ENCODE measurements at regions not wholly inside any gene's neighbourhood (a gene's known extent, or its start where the extent isn't known, plus 50 kb on each side); places are given as distances from the start of the nearest gene placed in this dataset.
"Not testable (repeated sequence)": the region's sequence is repeated elsewhere in the genome, so short reads cannot be mapped to it uniquely, and the experiment has no call there.

GRCh38 chr1:172793823-172794222 is 134.9 kb downstream of the FASLG start:
- H3K9me3 ChIP-seq (replicated peaks; ENCODE audit: control insufficient read depth, low read depth, low read length): no peaks in the 10 kb centered on the region
- H3K4me1 ChIP-seq (ENCODE audit: control insufficient read depth, insufficient read depth, low read length): no peaks in the 10 kb centered on the region
- no peak for DNase-seq
- no peak overlapping the region for H3K27ac ChIP-seq (ENCODE audit: low read length)
- no CpG with 5 or more reads among the region's 3 CpGs for WGBS (ENCODE audit: insufficient coverage)
- no peak overlapping the region for H3K4me3 ChIP-seq (ENCODE audit: low read length)
- no peaks in the 10 kb centered on the region for H3K36me3 ChIP-seq (ENCODE audit: control insufficient read depth, insufficient read depth, low read length)
- H3K27me3 ChIP-seq (ENCODE audit: control insufficient read depth, insufficient read depth, low read length): no peaks in the 10 kb centered on the region

- no peaks in the 10 kb centered on the region for H3K4me1 ChIP-seq (ENCODE audit: control insufficient read depth, insufficient read depth, low read length)
- H3K9me3 ChIP-seq (replicated peaks; ENCODE audit: control insufficient read depth, low read depth, low read length): no peaks in the 10 kb centered on the region
- H3K27me3 ChIP-seq (ENCODE audit: control insufficient read depth, insufficient read depth, low read length): no peaks in the 10 kb centered on the region
- H3K36me3 ChIP-seq (ENCODE audit: control insufficient read depth, insufficient read depth, low read length): no peaks in the 10 kb centered on the region
- no peak for DNase-seq
- no peak overlapping the region for H3K4me3 ChIP-seq (ENCODE audit: low read length)
- H3K27ac ChIP-seq (ENCODE audit: low read length): no peak overlapping the region
- 93% methylated on average over 2 of the region's 4 CpGs for WGBS (ENCODE audit: insufficient coverage)
Measured at GRCh38 chr1:172795741-172796140, 136.8 kb downstream of the FASLG start.

GRCh38 chr1:172799804-172800203 is 140.9 kb downstream of the FASLG start:
- WGBS (ENCODE audit: insufficient coverage): 77% methylated on average over 9 of the region's 9 CpGs
- not testable (repeated sequence) for H3K4me3 ChIP-seq (ENCODE audit: low read length); H3K36me3 ChIP-seq (ENCODE audit: control insufficient read depth, insufficient read depth, low read length); DNase-seq; H3K9me3 ChIP-seq (replicated peaks; ENCODE audit: control insufficient read depth, low read depth, low read length); H3K27me3 ChIP-seq (ENCODE audit: control insufficient read depth, insufficient read depth, low read length); H3K4me1 ChIP-seq (ENCODE audit: control insufficient read depth, insufficient read depth, low read length); H3K27ac ChIP-seq (ENCODE audit: low read length)

- H3K27me3 ChIP-seq (ENCODE audit: control insufficient read depth, insufficient read depth, low read length): no peaks in the 10 kb centered on the region
- WGBS (ENCODE audit: insufficient coverage): 64% methylated on average over 1 of the region's 1 CpG
- no peak overlapping the region for H3K4me3 ChIP-seq (ENCODE audit: low read length)
- no peaks in the 10 kb centered on the region for H3K36me3 ChIP-seq (ENCODE audit: control insufficient read depth, insufficient read depth, low read length)
- DNase-seq: no peak
- H3K9me3 ChIP-seq (replicated peaks; ENCODE audit: control insufficient read depth, low read depth, low read length): peaks cover 2% of the 10 kb centered on the region
- no peaks in the 10 kb centered on the region for H3K4me1 ChIP-seq (ENCODE audit: control insufficient read depth, insufficient read depth, low read length)
- H3K27ac ChIP-seq (ENCODE audit: low read length): no peak overlapping the region
Measured at GRCh38 chr1:172801771-172802322, 142.9 kb downstream of the FASLG start.

GRCh38 chr1:172809750-172810149 is 150.8 kb downstream of the FASLG start:
- Histone ChIP-seq H3K4me1 (ENCODE audit: control insufficient read depth, insufficient read depth, low read length) (no peaks in the 10 kb centered on the region), H3K27me3 (ENCODE audit: control insufficient read depth, insufficient read depth, low read length) (no peaks in the 10 kb centered on the region), H3K36me3 (ENCODE audit: control insufficient read depth, insufficient read depth, low read length) (no peaks in the 10 kb centered on the region), H3K4me3 (ENCODE audit: low read length) (no peak overlapping the region), H3K27ac (ENCODE audit: low read length) (no peak overlapping the region), H3K9me3 (replicated peaks; ENCODE audit: control insufficient read depth, low read depth, low read length) (peaks cover 4% of the 10 kb centered on the region)
- no CpG with 5 or more reads among the region's 1 CpG for WGBS (ENCODE audit: insufficient coverage)
- no peak for DNase-seq

GRCh38 chr1:172810480-172811175 is 151.7 kb downstream of the FASLG start:
- Histone ChIP-seq H3K36me3 (ENCODE audit: control insufficient read depth, insufficient read depth, low read length) (no peaks in the 10 kb centered on the region), H3K9me3 (replicated peaks; ENCODE audit: control insufficient read depth, low read depth, low read length) (peaks cover 4% of the 10 kb centered on the region), H3K4me1 (ENCODE audit: control insufficient read depth, insufficient read depth, low read length) (no peaks in the 10 kb centered on the region), H3K27ac (ENCODE audit: low read length) (no peak overlapping the region), H3K27me3 (ENCODE audit: control insufficient read depth, insufficient read depth, low read length) (no peaks in the 10 kb centered on the region), H3K4me3 (ENCODE audit: low read length) (no peak overlapping the region)
- no peak for DNase-seq

GRCh38 chr1:172811694-172812093 is 152.8 kb downstream of the FASLG start:
- Histone ChIP-seq H3K36me3 (ENCODE audit: control insufficient read depth, insufficient read depth, low read length) (no peaks in the 10 kb centered on the region), H3K4me1 (ENCODE audit: control insufficient read depth, insufficient read depth, low read length) (no peaks in the 10 kb centered on the region), H3K4me3 (ENCODE audit: low read length) (no peak overlapping the region), H3K27ac (ENCODE audit: low read length) (no peak overlapping the region), H3K27me3 (ENCODE audit: control insufficient read depth, insufficient read depth, low read length) (no peaks in the 10 kb centered on the region), H3K9me3 (replicated peaks; ENCODE audit: control insufficient read depth, low read depth, low read length) (peaks cover 4% of the 10 kb centered on the region)
- DNase-seq: no peak

GRCh38 chr1:172812118-172812517 is 153.2 kb downstream of the FASLG start:
- no peaks in the 10 kb centered on the region for H3K36me3 ChIP-seq (ENCODE audit: control insufficient read depth, insufficient read depth, low read length)
- no peaks in the 10 kb centered on the region for H3K4me1 ChIP-seq (ENCODE audit: control insufficient read depth, insufficient read depth, low read length)
- no peak overlapping the region for H3K27ac ChIP-seq (ENCODE audit: low read length)
- H3K9me3 ChIP-seq (replicated peaks; ENCODE audit: control insufficient read depth, low read depth, low read length): peaks cover 4% of the 10 kb centered on the region
- no peak overlapping the region for H3K4me3 ChIP-seq (ENCODE audit: low read length)
- no peaks in the 10 kb centered on the region for H3K27me3 ChIP-seq (ENCODE audit: control insufficient read depth, insufficient read depth, low read length)
- DNase-seq: no peak

- peaks cover 4% of the 10 kb centered on the region for H3K9me3 ChIP-seq (replicated peaks; ENCODE audit: control insufficient read depth, low read depth, low read length)
- no CpG with 5 or more reads among the region's 2 CpGs for WGBS (ENCODE audit: insufficient coverage)
- no peaks in the 10 kb centered on the region for H3K27me3 ChIP-seq (ENCODE audit: control insufficient read depth, insufficient read depth, low read length)
- no peak overlapping the region for H3K4me3 ChIP-seq (ENCODE audit: low read length)
- no peak for DNase-seq
- H3K36me3 ChIP-seq (ENCODE audit: control insufficient read depth, insufficient read depth, low read length): no peaks in the 10 kb centered on the region
- no peaks in the 10 kb centered on the region for H3K4me1 ChIP-seq (ENCODE audit: control insufficient read depth, insufficient read depth, low read length)
- no peak overlapping the region for H3K27ac ChIP-seq (ENCODE audit: low read length)
Measured at GRCh38 chr1:172813330-172813729, 154.4 kb downstream of the FASLG start.

- no CpG with 5 or more reads among the region's 2 CpGs for WGBS (ENCODE audit: insufficient coverage)
- Histone ChIP-seq H3K27me3 (ENCODE audit: control insufficient read depth, insufficient read depth, low read length) (no peaks in the 10 kb centered on the region), H3K36me3 (ENCODE audit: control insufficient read depth, insufficient read depth, low read length) (no peaks in the 10 kb centered on the region), H3K4me3 (ENCODE audit: low read length) (no peak overlapping the region), H3K27ac (ENCODE audit: low read length) (no peak overlapping the region), H3K9me3 (replicated peaks; ENCODE audit: control insufficient read depth, low read depth, low read length) (peaks cover 4% of the 10 kb centered on the region), H3K4me1 (ENCODE audit: control insufficient read depth, insufficient read depth, low read length) (peaks cover 3% of the 10 kb centered on the region)
- DNase-seq: no peak
Measured at GRCh38 chr1:172814428-172814827, 155.5 kb downstream of the FASLG start.

GRCh38 chr1:172815740-172816139 is 156.8 kb downstream of the FASLG start:
- H3K9me3 ChIP-seq (replicated peaks; ENCODE audit: control insufficient read depth, low read depth, low read length): peaks cover 4% of the 10 kb centered on the region
- no peak overlapping the region for H3K4me3 ChIP-seq (ENCODE audit: low read length)
- no peak overlapping the region for H3K27ac ChIP-seq (ENCODE audit: low read length)
- peaks cover 3% of the 10 kb centered on the region for H3K4me1 ChIP-seq (ENCODE audit: control insufficient read depth, insufficient read depth, low read length)
- H3K36me3 ChIP-seq (ENCODE audit: control insufficient read depth, insufficient read depth, low read length): no peaks in the 10 kb centered on the region
- no peaks in the 10 kb centered on the region for H3K27me3 ChIP-seq (ENCODE audit: control insufficient read depth, insufficient read depth, low read length)
- DNase-seq: no peak

All from muscle of leg (tissue), 3 donors.